ENCODE measurements at regions not wholly inside any gene's neighbourhood (a gene's known extent, or its start where the extent isn't known, plus 50 kb on each side); places are given as distances from the start of the nearest gene placed in this dataset.
"Not testable (repeated sequence)": the region's sequence is repeated elsewhere in the genome, so short reads cannot be mapped to it uniquely, and the experiment has no call there.

DNA sequence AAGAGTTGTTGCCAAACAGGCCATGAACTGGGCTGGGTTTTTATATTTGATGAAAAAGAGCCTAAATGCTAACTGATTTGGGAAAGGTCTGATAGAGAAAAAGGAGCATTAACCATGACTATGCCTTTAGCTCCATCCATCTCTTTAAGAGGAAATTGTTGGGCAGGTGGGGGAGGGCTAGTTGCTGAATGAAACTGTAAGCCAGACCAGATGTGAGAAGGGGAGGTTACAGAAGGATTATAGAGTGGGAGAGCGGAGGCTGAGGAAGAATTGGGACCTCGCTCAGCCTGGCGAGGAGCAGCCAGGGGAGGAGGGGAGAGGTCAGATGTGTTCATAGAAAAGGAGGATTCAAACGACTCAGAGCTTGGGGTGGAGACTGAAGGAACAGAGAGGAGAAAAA is 74.9 kb upstream of the OTUD4 start:
- CTCF ChIA-PET, POLR2A ChIA-PET: not testable (repeated sequence)

DNA sequence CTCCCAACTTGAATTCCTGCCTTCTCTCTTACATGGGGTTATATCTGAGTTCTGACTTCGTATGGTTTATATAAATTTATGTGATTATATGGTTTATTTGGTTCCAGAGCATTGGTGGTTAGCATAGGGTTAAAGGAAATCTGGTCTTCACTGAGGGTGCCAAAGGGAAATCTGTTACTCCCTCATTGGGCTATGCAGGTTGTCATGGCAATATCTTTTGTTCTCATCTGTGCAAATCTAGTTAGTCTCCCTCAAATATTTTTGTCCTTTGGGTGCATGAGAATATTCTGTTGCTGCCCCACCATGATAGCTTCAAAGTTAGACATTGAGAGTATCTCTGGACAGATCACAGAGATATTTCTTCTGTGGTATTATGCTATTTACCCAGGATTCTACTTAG is 71.8 kb upstream of the OTUD4 start:
- CTCF ChIA-PET, result no interaction called here
- POLR2A ChIA-PET, result no interaction called here

DNA sequence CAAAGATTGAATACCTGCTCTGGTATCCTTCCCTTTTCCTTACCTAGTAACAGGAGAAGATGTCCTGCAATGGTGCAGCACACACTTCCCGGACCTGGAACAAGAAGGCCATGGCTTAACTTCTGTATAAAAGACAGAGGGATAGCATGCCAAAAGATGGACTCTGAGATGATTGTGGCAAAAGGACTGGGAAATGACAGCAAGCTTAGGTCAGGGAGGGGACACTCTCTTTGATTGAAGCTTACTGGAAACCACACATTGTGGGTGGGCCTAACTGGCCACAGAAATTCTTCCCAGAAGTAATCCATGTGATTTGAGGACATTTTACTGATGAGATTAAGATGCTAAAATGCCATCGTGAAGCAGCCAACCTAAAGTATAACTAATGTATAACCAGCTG is 71.0 kb upstream of the OTUD4 start:
- ChIA-PET POLR2A (no interaction called here), CTCF (no interaction called here)

DNA sequence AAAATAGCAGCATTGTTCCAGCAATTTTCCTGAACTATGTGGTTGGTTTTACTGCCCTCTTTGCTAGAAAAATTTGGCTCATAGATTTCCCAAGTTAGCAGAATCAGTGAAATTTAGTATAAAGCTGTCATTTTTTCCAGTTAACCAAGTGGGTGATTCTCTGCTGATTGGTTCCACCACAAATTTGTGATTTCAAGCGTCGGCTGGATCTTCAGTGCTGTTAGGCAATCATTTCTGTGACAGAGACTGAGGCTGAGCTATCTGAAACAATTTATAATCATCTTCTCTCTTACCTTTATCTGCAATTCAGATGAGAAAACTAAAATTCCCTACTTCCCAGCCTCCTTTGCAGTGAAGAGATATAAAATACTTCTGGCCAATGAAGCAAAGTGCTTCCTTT is 68.6 kb upstream of the OTUD4 start:
- ChIA-PET POLR2A (no interaction called here), CTCF (no interaction called here)

DNA sequence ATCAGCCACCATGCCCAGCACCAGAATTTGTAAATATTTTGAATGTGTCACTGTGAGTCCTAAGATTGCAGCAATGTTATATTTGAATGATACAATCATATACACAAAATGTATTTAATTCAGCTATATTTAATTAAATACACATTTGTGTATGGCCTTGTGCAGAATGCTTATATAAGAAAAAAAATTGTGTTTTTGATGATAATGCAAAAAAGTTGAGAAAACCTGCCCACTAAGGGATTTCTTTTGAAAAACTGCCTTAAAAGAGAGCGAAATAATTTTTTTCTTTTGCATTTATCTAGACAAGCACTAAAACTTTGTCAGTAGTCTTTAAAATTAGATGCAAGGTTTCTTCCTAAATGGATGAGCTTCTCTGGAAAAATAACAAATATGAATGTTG is 68.1 kb upstream of the OTUD4 start:
- CTCF ChIA-PET, result no interaction called here
- POLR2A ChIA-PET, result no interaction called here

DNA sequence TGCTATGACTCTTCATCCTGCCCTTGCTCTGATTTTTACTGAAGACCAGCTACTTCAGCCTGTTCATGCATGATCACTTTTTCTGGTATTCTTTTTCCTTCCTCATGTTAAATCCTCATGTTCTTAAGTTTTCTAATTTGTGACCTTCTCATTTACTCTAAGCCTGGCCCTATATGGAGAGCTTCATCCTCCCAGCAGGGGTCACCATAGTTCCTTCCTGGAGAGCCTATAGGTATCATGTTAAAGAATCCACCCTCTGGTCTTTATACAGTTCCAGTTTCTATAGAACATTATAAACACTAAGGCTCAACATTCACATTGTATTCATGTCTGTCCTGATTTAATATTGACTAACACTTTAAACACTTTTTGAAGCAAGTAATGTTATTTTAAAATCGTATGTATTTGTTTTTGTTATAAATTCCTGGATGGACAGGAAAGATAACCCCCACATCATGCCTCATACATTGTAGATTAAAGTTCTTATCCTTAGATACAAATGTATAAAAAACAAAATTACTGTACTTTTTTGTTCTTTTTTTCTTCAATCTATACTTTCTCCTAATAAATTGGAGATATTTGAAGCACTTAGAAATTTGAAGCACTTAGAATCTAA is 53.8 kb upstream of the OTUD4 start:
- ChIA-PET POLR2A (no interaction called here), CTCF (interaction anchor here (0.7 to 1.2 kb wide), 4 partner anchors 9 to 372 kb away, joined by 3 to 4 read pairs (median 4); no protein-coding TSS in a partner anchor)

DNA sequence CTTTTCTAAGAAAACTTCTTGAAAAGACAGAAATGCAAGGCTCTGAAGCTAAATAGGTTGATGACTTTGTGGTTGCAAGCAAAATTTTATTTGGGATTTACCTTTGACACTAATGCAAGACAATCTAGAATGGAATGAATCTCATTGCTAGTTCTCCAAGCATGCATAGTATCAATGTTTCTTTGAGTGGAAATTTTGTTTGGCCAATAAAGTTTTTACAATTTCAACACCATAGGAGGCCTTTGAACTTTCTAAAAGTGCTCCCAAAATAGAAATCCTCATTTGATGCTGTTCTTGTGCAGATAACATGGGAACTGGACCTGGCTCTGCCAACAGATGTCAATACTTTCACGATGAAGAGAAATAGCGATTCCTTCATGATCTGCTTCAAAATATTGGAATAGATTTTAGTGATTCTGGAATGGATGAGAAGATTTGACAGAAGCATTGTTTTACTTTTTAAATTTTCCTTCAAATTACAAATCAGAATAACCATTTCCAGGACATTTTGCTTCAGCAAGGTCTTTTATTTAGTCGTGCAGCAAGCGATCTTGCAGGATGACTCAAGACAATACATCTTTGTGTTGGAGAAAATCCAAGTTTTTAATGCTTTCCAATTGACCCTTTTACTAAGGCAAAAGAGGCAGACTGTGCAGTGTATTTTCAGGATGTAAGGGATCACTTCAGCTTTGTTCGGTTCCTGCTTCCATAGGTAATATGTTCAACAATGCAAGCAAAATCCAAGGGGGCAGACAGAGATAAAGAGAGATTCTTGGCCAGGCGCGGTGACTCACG is 51.7 kb upstream of the OTUD4 start:
- POLR2A ChIA-PET, result no interaction called here
- CTCF ChIA-PET, result no interaction called here

DNA sequence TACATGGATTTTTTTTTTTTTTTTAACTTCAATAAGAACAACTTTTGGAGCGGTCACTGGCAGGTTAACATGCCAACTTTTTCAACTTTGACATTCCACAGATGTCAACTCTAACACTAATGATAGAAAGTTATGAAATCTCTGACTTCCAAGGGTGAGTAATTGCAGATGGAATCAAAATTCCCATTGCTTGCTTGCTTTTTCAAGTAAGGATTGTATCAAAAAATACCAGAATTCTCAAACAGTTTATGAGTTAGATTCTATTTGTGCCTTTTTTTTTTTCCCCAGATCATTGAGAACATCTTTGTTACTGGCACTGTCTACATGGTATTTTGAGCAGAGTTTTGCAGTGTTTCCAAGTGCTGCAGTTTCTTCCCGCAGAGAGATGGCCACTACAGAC is 50.3 kb upstream of the OTUD4 start:
- CTCF ChIA-PET, result interaction anchor here (0.6 kb wide), 1 partner anchor 418 kb away, joined by 3 read pairs; no protein-coding TSS in a partner anchor
- POLR2A ChIA-PET, result no interaction called here
